ENCODE measurements at regions not wholly inside any gene's neighbourhood (a gene's known extent, or its start where the extent isn't known, plus 50 kb on each side); places are given as distances from the start of the nearest gene placed in this dataset.

DNA sequence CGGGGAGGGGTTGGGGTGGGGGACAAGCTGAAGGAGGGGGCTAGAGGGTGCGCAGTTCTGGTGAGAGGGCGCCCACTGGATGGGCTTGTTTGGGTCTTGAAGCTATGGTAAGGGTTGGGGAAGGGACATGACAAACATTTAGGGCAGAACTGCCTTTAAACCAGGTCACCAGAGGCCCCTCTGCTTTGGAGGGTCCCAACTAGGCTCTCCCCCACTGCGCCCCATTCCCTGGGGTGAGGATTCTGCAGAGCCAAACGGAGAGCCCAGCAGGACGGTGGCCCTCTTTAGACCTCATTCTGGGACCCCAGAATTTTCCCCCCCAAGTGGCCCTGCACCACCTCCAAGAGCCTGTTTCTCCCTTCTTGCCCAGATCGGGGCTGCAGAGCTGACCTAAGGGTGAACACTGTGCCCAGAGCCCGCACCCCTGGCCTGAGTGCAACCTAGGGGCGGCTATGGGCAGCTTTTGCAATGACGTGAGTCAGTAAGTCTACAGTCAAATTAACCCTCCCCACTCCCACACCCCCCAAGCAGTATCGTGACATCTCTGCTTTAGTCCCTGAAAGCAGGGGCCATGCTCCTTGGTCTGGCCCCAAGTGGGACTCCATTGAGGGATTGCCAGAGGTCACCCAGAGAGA is 593.8 kb downstream of the MATN1 start:
- H3K4me3 ChIP-seq (ENCODE audit: low read length, poor library complexity, severe bottlenecking) = no peak overlapping the region
- no peaks in the 10 kb centered on the region for H4K20me1 ChIP-seq (ENCODE audit: insufficient read depth, low read length, poor library complexity, severe bottlenecking)
- H3K9me2 ChIP-seq (replicated peaks; ENCODE audit: low read depth, low read length) = no peaks in the 10 kb centered on the region
- no peaks in the 10 kb centered on the region for H3K79me2 ChIP-seq (ENCODE audit: insufficient read depth, low read length)
- H3K36me3 ChIP-seq (ENCODE audit: insufficient read depth, low read length) = no peaks in the 10 kb centered on the region
- H3K9ac ChIP-seq (ENCODE audit: low read depth, low read length, poor library complexity, severe bottlenecking) = no peak overlapping the region
- H3F3A ChIP-seq (ENCODE audit: low read depth) = no peaks in the 10 kb centered on the region
- no peak overlapping the region for H2AFZ ChIP-seq (ENCODE audit: low read length)
- TF ChIP-seq, protein P1, sequence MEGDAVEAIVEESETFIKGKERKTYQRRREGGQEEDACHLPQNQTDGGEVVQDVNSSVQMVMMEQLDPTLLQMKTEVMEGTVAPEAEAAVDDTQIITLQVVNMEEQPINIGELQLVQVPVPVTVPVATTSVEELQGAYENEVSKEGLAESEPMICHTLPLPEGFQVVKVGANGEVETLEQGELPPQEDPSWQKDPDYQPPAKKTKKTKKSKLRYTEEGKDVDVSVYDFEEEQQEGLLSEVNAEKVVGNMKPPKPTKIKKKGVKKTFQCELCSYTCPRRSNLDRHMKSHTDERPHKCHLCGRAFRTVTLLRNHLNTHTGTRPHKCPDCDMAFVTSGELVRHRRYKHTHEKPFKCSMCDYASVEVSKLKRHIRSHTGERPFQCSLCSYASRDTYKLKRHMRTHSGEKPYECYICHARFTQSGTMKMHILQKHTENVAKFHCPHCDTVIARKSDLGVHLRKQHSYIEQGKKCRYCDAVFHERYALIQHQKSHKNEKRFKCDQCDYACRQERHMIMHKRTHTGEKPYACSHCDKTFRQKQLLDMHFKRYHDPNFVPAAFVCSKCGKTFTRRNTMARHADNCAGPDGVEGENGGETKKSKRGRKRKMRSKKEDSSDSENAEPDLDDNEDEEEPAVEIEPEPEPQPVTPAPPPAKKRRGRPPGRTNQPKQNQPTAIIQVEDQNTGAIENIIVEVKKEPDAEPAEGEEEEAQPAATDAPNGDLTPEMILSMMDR (conservative IDR thresholded peaks at IDR 0.05; ENCODE audit: low read length) = no peak
- no peak for TF ChIP-seq EZH2phosphoT487 (IDR thresholded peaks at IDR 0.05; ENCODE audit: borderline replicate concordance)
- H3K9me3 ChIP-seq (ENCODE audit: insufficient read depth, low read depth, low read length) = peaks cover 3% of the 10 kb centered on the region; the same call in 1 of the 2 replicates
- no peaks in the 10 kb centered on the region for H3K4me1 ChIP-seq (ENCODE audit: insufficient read depth, low read length, poor library complexity, severe bottlenecking)
- H3K27me3 ChIP-seq (ENCODE audit: insufficient read depth, low read length, poor library complexity, severe bottlenecking) = no peaks in the 10 kb centered on the region
- no peak overlapping the region for H3K4me2 ChIP-seq (ENCODE audit: low read depth, low read length, poor library complexity, severe bottlenecking)

DNA sequence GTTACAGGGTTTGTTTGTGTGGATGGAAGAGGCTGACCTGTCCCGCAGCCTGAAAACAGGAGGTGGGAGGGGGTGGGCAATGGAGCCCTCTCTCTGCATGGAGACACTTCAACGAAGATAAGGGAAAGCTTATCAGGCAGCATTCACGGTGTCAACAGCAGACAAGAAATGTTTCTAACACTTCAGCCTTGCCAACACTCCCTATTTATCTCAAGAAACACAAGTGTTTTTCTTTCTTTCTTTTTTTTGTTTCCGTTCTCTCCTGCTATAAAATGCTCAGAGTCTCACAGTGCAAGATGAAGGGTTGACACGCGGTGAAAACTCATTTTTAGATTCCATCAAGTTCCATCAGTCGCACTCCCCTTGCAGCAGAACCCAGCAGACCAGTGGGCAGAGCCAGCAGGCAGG is 594.4 kb downstream of the MATN1 start:
- H3K9ac ChIP-seq (ENCODE audit: low read depth, low read length, poor library complexity, severe bottlenecking) = no peak overlapping the region
- H4K20me1 ChIP-seq (ENCODE audit: insufficient read depth, low read length, poor library complexity, severe bottlenecking) = no peaks in the 10 kb centered on the region
- H3K79me2 ChIP-seq (ENCODE audit: insufficient read depth, low read length) = no peaks in the 10 kb centered on the region
- TF ChIP-seq EZH2phosphoT487 (IDR thresholded peaks at IDR 0.05; ENCODE audit: borderline replicate concordance) = no peak
- no peak overlapping the region for H2AFZ ChIP-seq (ENCODE audit: low read length)
- no peak overlapping the region for H3K4me3 ChIP-seq (ENCODE audit: low read length, poor library complexity, severe bottlenecking)
- H3K27me3 ChIP-seq (ENCODE audit: insufficient read depth, low read length, poor library complexity, severe bottlenecking) = no peaks in the 10 kb centered on the region
- H3K4me2 ChIP-seq (ENCODE audit: low read depth, low read length, poor library complexity, severe bottlenecking) = no peak overlapping the region
- H3K9me3 ChIP-seq (ENCODE audit: insufficient read depth, low read depth, low read length) = peaks cover 3% of the 10 kb centered on the region; the same call in 1 of the 2 replicates
- H3K9me2 ChIP-seq (replicated peaks; ENCODE audit: low read depth, low read length) = no peaks in the 10 kb centered on the region
- no peaks in the 10 kb centered on the region for H3F3A ChIP-seq (ENCODE audit: low read depth)
- H3K4me1 ChIP-seq (ENCODE audit: insufficient read depth, low read length, poor library complexity, severe bottlenecking) = no peaks in the 10 kb centered on the region
- no peaks in the 10 kb centered on the region for H3K36me3 ChIP-seq (ENCODE audit: insufficient read depth, low read length)

DNA sequence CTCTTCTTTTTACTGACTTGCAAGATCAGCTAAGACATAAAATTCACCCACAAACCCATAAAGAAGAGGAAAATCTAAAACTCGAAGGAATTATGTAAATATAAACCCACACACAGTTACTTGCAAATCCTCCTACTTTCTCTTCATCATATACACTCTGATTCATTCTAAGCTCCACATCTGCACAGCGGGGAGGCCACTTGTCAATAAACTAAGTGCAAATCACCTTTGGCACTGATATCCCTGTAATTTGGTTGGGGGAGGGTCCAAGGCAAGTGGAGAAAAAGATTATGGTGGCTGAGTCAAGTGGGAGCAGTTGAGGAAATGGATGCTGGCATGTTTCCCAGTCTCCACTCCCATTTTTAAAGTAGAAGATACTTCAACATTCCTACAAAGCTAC is 596.5 kb downstream of the MATN1 start:
- Histone ChIP-seq H3K4me3 (ENCODE audit: low read length, poor library complexity, severe bottlenecking) (no peak overlapping the region), H3K36me3 (ENCODE audit: insufficient read depth, low read length) (no peaks in the 10 kb centered on the region), H3K4me2 (ENCODE audit: low read depth, low read length, poor library complexity, severe bottlenecking) (no peak overlapping the region), H3K9me2 (replicated peaks; ENCODE audit: low read depth, low read length) (no peaks in the 10 kb centered on the region), H4K20me1 (ENCODE audit: insufficient read depth, low read length, poor library complexity, severe bottlenecking) (no peaks in the 10 kb centered on the region), H3F3A (ENCODE audit: low read depth) (no peaks in the 10 kb centered on the region), H3K9ac (ENCODE audit: low read depth, low read length, poor library complexity, severe bottlenecking) (no peak overlapping the region), H3K9me3 (ENCODE audit: insufficient read depth, low read depth, low read length) (peaks cover under 1% of the 10 kb centered on the region; the same call in 1 of the 2 replicates), H3K79me2 (ENCODE audit: insufficient read depth, low read length) (no peaks in the 10 kb centered on the region), H3K4me1 (ENCODE audit: insufficient read depth, low read length, poor library complexity, severe bottlenecking) (no peaks in the 10 kb centered on the region), H2AFZ (ENCODE audit: low read length) (no peak overlapping the region), H3K27me3 (ENCODE audit: insufficient read depth, low read length, poor library complexity, severe bottlenecking) (no peaks in the 10 kb centered on the region)
- TF ChIP-seq EZH2phosphoT487 (IDR thresholded peaks at IDR 0.05; ENCODE audit: borderline replicate concordance) = no peak
- TF ChIP-seq, protein P1 (conservative IDR thresholded peaks at IDR 0.05; ENCODE audit: low read length) = no peak

DNA sequence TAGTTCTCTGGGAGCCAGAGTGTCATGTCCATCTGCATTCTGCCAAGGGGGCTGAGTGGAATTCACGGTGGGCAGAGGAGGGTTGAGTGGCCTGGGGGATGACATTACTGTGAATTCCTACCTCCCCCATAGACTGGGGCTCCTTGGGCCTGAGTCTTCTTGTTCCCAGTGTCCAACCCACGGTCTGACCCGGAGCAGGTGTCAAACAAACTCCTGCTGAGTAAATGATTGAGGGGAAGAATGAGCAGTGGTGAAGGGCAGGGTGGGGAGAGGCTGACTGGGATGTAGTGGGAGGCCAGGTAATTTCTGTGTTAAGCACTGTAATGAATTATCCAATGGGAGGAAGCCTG is 597.6 kb downstream of the MATN1 start:
- no peak overlapping the region for H3K9ac ChIP-seq (ENCODE audit: low read depth, low read length, poor library complexity, severe bottlenecking)
- no peaks in the 10 kb centered on the region for H3K79me2 ChIP-seq (ENCODE audit: insufficient read depth, low read length)
- no peaks in the 10 kb centered on the region for H3F3A ChIP-seq (ENCODE audit: low read depth)
- no peaks in the 10 kb centered on the region; the same call in 1 of the 2 replicates for H3K9me3 ChIP-seq (ENCODE audit: insufficient read depth, low read depth, low read length)
- H3K27me3 ChIP-seq (ENCODE audit: insufficient read depth, low read length, poor library complexity, severe bottlenecking) = no peaks in the 10 kb centered on the region
- no peaks in the 10 kb centered on the region for H3K4me1 ChIP-seq (ENCODE audit: insufficient read depth, low read length, poor library complexity, severe bottlenecking)
- H4K20me1 ChIP-seq (ENCODE audit: insufficient read depth, low read length, poor library complexity, severe bottlenecking) = no peaks in the 10 kb centered on the region
- TF ChIP-seq, protein P1 (conservative IDR thresholded peaks at IDR 0.05; ENCODE audit: low read length) = no peak
- TF ChIP-seq EZH2phosphoT487 (IDR thresholded peaks at IDR 0.05; ENCODE audit: borderline replicate concordance) = no peak
- no peaks in the 10 kb centered on the region for H3K9me2 ChIP-seq (replicated peaks; ENCODE audit: low read depth, low read length)
- H3K4me2 ChIP-seq (ENCODE audit: low read depth, low read length, poor library complexity, severe bottlenecking) = no peak overlapping the region
- H2AFZ ChIP-seq (ENCODE audit: low read length) = no peak overlapping the region
- no peak overlapping the region for H3K4me3 ChIP-seq (ENCODE audit: low read length, poor library complexity, severe bottlenecking)
- no peaks in the 10 kb centered on the region for H3K36me3 ChIP-seq (ENCODE audit: insufficient read depth, low read length)
